ENCODE measurements at regions not wholly inside any gene's neighbourhood (a gene's known extent, or its start where the extent isn't known, plus 50 kb on each side); places are given as distances from the start of the nearest gene placed in this dataset.

DNA sequence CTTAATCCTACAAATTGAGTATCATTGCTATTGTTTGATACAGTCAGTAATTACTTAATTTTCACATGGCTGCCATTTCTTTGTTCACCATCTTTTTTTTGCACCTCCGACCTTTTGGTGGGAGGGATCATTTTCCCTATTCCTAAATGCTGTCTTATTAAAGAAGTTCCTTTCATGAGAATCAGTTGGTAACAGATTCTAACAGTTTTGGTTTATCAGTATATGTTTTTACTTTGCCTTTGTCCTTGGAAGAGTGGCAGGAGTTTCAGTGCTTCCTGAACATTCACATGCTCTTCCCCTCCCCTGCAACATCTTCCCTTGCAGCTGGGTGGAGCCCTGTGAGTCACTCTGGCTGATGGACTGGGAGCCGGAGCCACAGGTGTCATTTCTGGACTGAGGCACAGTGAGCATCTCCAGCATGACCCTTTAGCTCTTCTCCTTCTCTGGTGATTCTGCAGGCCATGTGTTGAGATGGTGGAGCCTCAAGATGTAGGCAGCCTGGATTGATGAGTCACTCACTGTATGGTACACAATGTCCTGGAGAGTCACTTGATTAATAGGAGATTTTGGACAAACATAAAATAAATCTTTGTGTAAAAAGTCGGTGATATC, 217.7 kb downstream of the URB2 start:
- TF ChIP-seq YY1 (IDR thresholded peaks at IDR 0.05) (no peak), TAF1 (conservative IDR thresholded peaks at IDR 0.05) (no peak), HNF4G (IDR thresholded peaks at IDR 0.05) (no peak), FOXA2 (IDR thresholded peaks at IDR 0.05) (no peak)
- TF ChIP-seq, protein P1, sequence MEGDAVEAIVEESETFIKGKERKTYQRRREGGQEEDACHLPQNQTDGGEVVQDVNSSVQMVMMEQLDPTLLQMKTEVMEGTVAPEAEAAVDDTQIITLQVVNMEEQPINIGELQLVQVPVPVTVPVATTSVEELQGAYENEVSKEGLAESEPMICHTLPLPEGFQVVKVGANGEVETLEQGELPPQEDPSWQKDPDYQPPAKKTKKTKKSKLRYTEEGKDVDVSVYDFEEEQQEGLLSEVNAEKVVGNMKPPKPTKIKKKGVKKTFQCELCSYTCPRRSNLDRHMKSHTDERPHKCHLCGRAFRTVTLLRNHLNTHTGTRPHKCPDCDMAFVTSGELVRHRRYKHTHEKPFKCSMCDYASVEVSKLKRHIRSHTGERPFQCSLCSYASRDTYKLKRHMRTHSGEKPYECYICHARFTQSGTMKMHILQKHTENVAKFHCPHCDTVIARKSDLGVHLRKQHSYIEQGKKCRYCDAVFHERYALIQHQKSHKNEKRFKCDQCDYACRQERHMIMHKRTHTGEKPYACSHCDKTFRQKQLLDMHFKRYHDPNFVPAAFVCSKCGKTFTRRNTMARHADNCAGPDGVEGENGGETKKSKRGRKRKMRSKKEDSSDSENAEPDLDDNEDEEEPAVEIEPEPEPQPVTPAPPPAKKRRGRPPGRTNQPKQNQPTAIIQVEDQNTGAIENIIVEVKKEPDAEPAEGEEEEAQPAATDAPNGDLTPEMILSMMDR (IDR thresholded peaks at IDR 0.05; ENCODE audit: low read depth, low read length, missing input control), result peak; percentile 38
- TF ChIP-seq, protein P2, sequence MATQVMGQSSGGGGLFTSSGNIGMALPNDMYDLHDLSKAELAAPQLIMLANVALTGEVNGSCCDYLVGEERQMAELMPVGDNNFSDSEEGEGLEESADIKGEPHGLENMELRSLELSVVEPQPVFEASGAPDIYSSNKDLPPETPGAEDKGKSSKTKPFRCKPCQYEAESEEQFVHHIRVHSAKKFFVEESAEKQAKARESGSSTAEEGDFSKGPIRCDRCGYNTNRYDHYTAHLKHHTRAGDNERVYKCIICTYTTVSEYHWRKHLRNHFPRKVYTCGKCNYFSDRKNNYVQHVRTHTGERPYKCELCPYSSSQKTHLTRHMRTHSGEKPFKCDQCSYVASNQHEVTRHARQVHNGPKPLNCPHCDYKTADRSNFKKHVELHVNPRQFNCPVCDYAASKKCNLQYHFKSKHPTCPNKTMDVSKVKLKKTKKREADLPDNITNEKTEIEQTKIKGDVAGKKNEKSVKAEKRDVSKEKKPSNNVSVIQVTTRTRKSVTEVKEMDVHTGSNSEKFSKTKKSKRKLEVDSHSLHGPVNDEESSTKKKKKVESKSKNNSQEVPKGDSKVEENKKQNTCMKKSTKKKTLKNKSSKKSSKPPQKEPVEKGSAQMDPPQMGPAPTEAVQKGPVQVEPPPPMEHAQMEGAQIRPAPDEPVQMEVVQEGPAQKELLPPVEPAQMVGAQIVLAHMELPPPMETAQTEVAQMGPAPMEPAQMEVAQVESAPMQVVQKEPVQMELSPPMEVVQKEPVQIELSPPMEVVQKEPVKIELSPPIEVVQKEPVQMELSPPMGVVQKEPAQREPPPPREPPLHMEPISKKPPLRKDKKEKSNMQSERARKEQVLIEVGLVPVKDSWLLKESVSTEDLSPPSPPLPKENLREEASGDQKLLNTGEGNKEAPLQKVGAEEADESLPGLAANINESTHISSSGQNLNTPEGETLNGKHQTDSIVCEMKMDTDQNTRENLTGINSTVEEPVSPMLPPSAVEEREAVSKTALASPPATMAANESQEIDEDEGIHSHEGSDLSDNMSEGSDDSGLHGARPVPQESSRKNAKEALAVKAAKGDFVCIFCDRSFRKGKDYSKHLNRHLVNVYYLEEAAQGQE (IDR thresholded peaks at IDR 0.05), result no peak
- TF ChIP-seq, protein P3, sequence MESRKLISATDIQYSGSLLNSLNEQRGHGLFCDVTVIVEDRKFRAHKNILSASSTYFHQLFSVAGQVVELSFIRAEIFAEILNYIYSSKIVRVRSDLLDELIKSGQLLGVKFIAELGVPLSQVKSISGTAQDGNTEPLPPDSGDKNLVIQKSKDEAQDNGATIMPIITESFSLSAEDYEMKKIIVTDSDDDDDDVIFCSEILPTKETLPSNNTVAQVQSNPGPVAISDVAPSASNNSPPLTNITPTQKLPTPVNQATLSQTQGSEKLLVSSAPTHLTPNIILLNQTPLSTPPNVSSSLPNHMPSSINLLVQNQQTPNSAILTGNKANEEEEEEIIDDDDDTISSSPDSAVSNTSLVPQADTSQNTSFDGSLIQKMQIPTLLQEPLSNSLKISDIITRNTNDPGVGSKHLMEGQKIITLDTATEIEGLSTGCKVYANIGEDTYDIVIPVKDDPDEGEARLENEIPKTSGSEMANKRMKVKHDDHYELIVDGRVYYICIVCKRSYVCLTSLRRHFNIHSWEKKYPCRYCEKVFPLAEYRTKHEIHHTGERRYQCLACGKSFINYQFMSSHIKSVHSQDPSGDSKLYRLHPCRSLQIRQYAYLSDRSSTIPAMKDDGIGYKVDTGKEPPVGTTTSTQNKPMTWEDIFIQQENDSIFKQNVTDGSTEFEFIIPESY (IDR thresholded peaks at IDR 0.05), result no peak
- TF ChIP-seq, protein P4, sequence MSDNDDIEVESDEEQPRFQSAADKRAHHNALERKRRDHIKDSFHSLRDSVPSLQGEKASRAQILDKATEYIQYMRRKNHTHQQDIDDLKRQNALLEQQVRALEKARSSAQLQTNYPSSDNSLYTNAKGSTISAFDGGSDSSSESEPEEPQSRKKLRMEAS (IDR thresholded peaks at IDR 0.05), result no peak

Data from liver (tissue), 3 donors.